ENCODE measurements at regions not wholly inside any gene's neighbourhood (a gene's known extent, or its start where the extent isn't known, plus 50 kb on each side); places are given as distances from the start of the nearest gene placed in this dataset.

- no peaks in the 10 kb centered on the region for H3K79me1 ChIP-seq (ENCODE audit: low read depth, low read length)
- no peak overlapping the region for H3K14ac ChIP-seq (ENCODE audit: insufficient read length)
- no peak overlapping the region for H2BK120ac ChIP-seq (replicated peaks; ENCODE audit: low read depth, low read length)
- H4K8ac ChIP-seq (ENCODE audit: extremely low read depth, insufficient read depth, low read length), result no peak overlapping the region
- H3K4me2 ChIP-seq (ENCODE audit: insufficient read depth in 1 of 2, low read depth in 2 of 2, low read length in 2 of 2), result no peak overlapping the region
- H3K4ac ChIP-seq (replicated peaks; ENCODE audit: insufficient read length, low read depth, low read length), result no peak overlapping the region
- H3K36me3 ChIP-seq (ENCODE audit: control insufficient read depth in 2 of 4, insufficient read depth in 4 of 4, low read length in 3 of 4), result no peaks in the 10 kb centered on the region
- H3K23ac ChIP-seq (ENCODE audit: insufficient read length), result no peak overlapping the region
- H3K23me2 ChIP-seq (ENCODE audit: low read depth, low read length), result no peaks in the 10 kb centered on the region
- no peak overlapping the region for H2AK5ac ChIP-seq (ENCODE audit: low read depth, low read length)
- no peak overlapping the region for H4K91ac ChIP-seq (replicated peaks; ENCODE audit: insufficient read length, low read length)
- no peak overlapping the region for H2AFZ ChIP-seq (ENCODE audit: low read length)
- H3K79me2 ChIP-seq (ENCODE audit: control insufficient read depth in 1 of 2, insufficient read depth in 2 of 2, low read length in 2 of 2), result no peaks in the 10 kb centered on the region
- H3K27ac ChIP-seq (ENCODE audit: low read depth, low read length), result no peak overlapping the region
- WGBS, 2 experiments (ENCODE audit: extremely low coverage in 1 of 2, insufficient coverage in 1 of 2, insufficient read length in 1 of 2, insufficient replicate concordance in 2 of 2, low coverage in 1 of 2, low lambda C conversion rate in 2 of 2, missing lambda C conversion rate in 1 of 2), result 92% methylated on average over 1 of the region's 1 CpG; no CpG with 5 or more reads in 1 of the 2 experiments
- TF ChIP-seq PHF8 (conservative IDR thresholded peaks at IDR 0.05; ENCODE audit: low read depth, low read length) (no peak), SIX5 (IDR thresholded peaks at IDR 0.05; ENCODE audit: low read depth, low read length) (no peak), POLR2AphosphoS5 (IDR thresholded peaks at IDR 0.05; ENCODE audit: low read depth, low read length) (no peak), KDM4A (IDR thresholded peaks at IDR 0.05; ENCODE audit: low read depth, low read length, severe bottlenecking) (no peak), CBX8 (IDR thresholded peaks at IDR 0.05; ENCODE audit: borderline replicate concordance, low read depth, low read length) (no peak), RFX5 (IDR thresholded peaks at IDR 0.05; ENCODE audit: borderline replicate concordance, low read depth, low read length) (no peak), SIRT6 (IDR thresholded peaks at IDR 0.05; ENCODE audit: low read length) (no peak), HDAC2 (IDR thresholded peaks at IDR 0.05; ENCODE audit: borderline replicate concordance in 1 of 2, low read depth in 2 of 2, low read length in 2 of 2) (no peak), KDM5A (IDR thresholded peaks at IDR 0.05; ENCODE audit: low read length) (no peak), CEBPB (IDR thresholded peaks at IDR 0.05; ENCODE audit: low read depth, low read length) (no peak)
- H3K27me3 ChIP-seq (replicated peaks in 1 of 4; ENCODE audit: control insufficient read depth in 3 of 4, extremely low read depth in 1 of 4, insufficient read depth in 3 of 4, low read length in 3 of 4), result no peaks in the 10 kb centered on the region; a peak in 1 of 7 replicates
- POLR2A ChIA-PET (ENCODE audit: partially characterized antibody), result interaction anchor here (0.8 kb wide), 1 partner anchor 14 kb away, joined by 3 read pairs; no protein-coding TSS in a partner anchor
- H3K56ac ChIP-seq (replicated peaks; ENCODE audit: insufficient read length, low read depth, low read length), result no peak overlapping the region
- FAIRE-seq (no peak), DNase-seq (ENCODE audit: low read depth in 1 of 2, low spot score in 2 of 2) (no peak)
- no peaks in the 10 kb centered on the region for H4K20me1 ChIP-seq (replicated peaks in 1 of 2; ENCODE audit: control insufficient read depth in 1 of 2, insufficient read depth in 2 of 2, low read length in 2 of 2)
- H3K9me3 ChIP-seq (ENCODE audit: insufficient read depth in 2 of 2, low read depth in 1 of 2, low read length in 1 of 2), result no peaks in the 10 kb centered on the region
- no peak overlapping the region for H2BK15ac ChIP-seq (ENCODE audit: low read length)
- H2BK5ac ChIP-seq (ENCODE audit: low read depth, low read length), result no peak overlapping the region
- no peak overlapping the region for H3K9ac ChIP-seq (replicated peaks in 1 of 4; ENCODE audit: extremely low read depth in 1 of 4, low read depth in 3 of 4, low read length in 3 of 4)
- no peak overlapping the region for H2BK12ac ChIP-seq (ENCODE audit: low read depth, low read length)
- no peak overlapping the region for H3K18ac ChIP-seq (ENCODE audit: extremely low read depth, low read length)
- H3K4me3 ChIP-seq (ENCODE audit: extremely low read depth in 1 of 4, insufficient read depth in 2 of 4, low read depth in 3 of 4, low read length in 4 of 4), result no peak overlapping the region
- CTCF ChIA-PET (ENCODE audit: partially characterized antibody), result no interaction called here
- H2BK20ac ChIP-seq (ENCODE audit: low read length), result no peak overlapping the region
- no peak overlapping the region for H4K5ac ChIP-seq (ENCODE audit: insufficient read length, low read depth, low read length)
- no peaks in the 10 kb centered on the region for H3K4me1 ChIP-seq (replicated peaks in 1 of 4; ENCODE audit: control insufficient read depth in 3 of 4, insufficient read depth in 4 of 4, low read length in 3 of 4)
These were observed 112.5 kb upstream of the NR2F2 start for GRCh38 chr15:96217983-96218382.

Data from H1 (cell line).